ENCODE measurements at regions not wholly inside any gene's neighbourhood (a gene's known extent, or its start where the extent isn't known, plus 50 kb on each side); places are given as distances from the start of the nearest gene placed in this dataset.

DNA sequence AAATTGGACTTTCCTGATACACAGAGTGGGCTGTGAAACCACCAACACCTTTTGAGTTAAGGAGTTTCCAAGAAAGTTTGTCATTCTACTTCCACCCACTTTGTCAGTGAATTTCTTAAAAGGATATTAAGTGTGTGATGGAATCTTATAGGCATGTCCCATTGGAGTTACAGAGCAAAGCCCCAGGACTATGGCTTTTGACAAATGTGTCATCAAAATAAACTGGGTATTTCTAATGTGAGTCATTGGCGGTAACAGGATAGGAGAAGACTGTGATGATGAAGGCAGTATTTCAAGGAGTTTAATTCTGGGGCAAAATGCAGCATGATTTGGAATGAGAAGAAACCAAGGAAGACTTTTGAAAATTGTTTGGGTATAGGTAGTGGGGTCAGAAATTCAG, 1013.8 kb upstream of the EEF2KMT start:
- TF ChIP-seq, protein P1, sequence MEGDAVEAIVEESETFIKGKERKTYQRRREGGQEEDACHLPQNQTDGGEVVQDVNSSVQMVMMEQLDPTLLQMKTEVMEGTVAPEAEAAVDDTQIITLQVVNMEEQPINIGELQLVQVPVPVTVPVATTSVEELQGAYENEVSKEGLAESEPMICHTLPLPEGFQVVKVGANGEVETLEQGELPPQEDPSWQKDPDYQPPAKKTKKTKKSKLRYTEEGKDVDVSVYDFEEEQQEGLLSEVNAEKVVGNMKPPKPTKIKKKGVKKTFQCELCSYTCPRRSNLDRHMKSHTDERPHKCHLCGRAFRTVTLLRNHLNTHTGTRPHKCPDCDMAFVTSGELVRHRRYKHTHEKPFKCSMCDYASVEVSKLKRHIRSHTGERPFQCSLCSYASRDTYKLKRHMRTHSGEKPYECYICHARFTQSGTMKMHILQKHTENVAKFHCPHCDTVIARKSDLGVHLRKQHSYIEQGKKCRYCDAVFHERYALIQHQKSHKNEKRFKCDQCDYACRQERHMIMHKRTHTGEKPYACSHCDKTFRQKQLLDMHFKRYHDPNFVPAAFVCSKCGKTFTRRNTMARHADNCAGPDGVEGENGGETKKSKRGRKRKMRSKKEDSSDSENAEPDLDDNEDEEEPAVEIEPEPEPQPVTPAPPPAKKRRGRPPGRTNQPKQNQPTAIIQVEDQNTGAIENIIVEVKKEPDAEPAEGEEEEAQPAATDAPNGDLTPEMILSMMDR (IDR thresholded peaks at IDR 0.05) = no peak
- no peak for TF ChIP-seq EP300 (IDR thresholded peaks at IDR 0.05)
